ENCODE measurements at regions not wholly inside any gene's neighbourhood (a gene's known extent, or its start where the extent isn't known, plus 50 kb on each side); places are given as distances from the start of the nearest gene placed in this dataset.

DNA sequence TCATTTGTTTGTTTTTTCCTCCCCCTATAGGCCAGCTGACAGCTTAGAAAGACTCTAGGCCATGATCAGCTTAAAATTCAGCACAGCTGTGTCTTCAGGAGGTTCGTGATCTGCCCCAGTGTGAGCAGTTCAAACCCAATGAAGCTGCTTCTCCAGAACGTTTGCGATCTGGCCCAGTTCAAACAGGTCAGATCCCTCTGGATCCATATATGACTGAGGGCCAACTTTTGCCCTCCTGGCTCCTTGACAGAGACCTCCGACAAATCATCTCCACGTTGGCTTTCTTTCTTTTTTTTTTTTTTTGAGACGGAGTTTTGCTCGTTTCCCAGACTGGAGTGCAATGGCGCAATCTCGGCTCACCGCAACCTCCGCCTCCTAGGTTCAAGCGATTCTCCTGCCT, 50.2 kb upstream of the ATF7IP2 start:
- TF ChIP-seq EZH2 (IDR thresholded peaks at IDR 0.05) (no peak), POLR2AphosphoS5 (IDR thresholded peaks at IDR 0.05; ENCODE audit: low read depth, low read length) (no peak)
- TF ChIP-seq, protein P1, sequence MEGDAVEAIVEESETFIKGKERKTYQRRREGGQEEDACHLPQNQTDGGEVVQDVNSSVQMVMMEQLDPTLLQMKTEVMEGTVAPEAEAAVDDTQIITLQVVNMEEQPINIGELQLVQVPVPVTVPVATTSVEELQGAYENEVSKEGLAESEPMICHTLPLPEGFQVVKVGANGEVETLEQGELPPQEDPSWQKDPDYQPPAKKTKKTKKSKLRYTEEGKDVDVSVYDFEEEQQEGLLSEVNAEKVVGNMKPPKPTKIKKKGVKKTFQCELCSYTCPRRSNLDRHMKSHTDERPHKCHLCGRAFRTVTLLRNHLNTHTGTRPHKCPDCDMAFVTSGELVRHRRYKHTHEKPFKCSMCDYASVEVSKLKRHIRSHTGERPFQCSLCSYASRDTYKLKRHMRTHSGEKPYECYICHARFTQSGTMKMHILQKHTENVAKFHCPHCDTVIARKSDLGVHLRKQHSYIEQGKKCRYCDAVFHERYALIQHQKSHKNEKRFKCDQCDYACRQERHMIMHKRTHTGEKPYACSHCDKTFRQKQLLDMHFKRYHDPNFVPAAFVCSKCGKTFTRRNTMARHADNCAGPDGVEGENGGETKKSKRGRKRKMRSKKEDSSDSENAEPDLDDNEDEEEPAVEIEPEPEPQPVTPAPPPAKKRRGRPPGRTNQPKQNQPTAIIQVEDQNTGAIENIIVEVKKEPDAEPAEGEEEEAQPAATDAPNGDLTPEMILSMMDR (IDR thresholded peaks at IDR 0.05 in 2 of 3, conservative IDR thresholded peaks at IDR 0.05 in 1 of 3; ENCODE audit: borderline replicate concordance in 1 of 3, insufficient read depth in 1 of 3, low read depth in 2 of 3, low read length in 2 of 3): no peak
